Endodermal cell (in vitro differentiated cells): ENCODE measurements at regions not wholly inside any gene's neighbourhood (a gene's known extent, or its start where the extent isn't known, plus 50 kb on each side); places are given as distances from the start of the nearest gene placed in this dataset.
A peak's percentile ranks its signal among the peaks of the same experiment; 100 is the strongest.

ENCODE experiments used
- DNase-seq: peaks from one replicate; pipeline ENCODE4 v3.0.0-alpha.2; 2017
- H3K27ac ChIP-seq: 2 replicates; pipeline ENCODE4 v1.5.1; 2013; ENCODE audit warnings: mild to moderate bottlenecking, low read depth, low read length, moderate library complexity
- H3K27me3 ChIP-seq: 2 replicates; pipeline ENCODE4 v1.6.1; 2013; ENCODE audit warnings: mild to moderate bottlenecking, low read length, moderate library complexity; ENCODE audit not compliant: insufficient read depth, control insufficient read depth, poor library complexity, severe bottlenecking
- H3K36me3 ChIP-seq: 2 replicates; pipeline ENCODE4 v1.7.0; 2013; ENCODE audit warnings: mild to moderate bottlenecking, low read length, moderate library complexity; ENCODE audit not compliant: control insufficient read depth, insufficient read depth
- H3K4me1 ChIP-seq: one replicate; pipeline ENCODE4 v1.7.0; 2013; ENCODE audit warnings: low read length; ENCODE audit not compliant: control insufficient read depth, insufficient read depth
- H3K4me3 ChIP-seq: 2 replicates; pipeline ENCODE4 v1.5.1; 2013; ENCODE audit warnings: mild to moderate bottlenecking, low read length, moderate library complexity
- H3K9ac ChIP-seq: 2 replicates; pipeline ENCODE4 v1.6.1; 2013; ENCODE audit warnings: mild to moderate bottlenecking, low read length, moderate library complexity; ENCODE audit not compliant: poor library complexity, severe bottlenecking; ENCODE audit errors: extremely low read depth
- H3K9me3 ChIP-seq: 2 replicates; pipeline ENCODE4 v1.6.1; 2013; ENCODE audit warnings: mild to moderate bottlenecking, low read length, moderate library complexity; ENCODE audit not compliant: control insufficient read depth
- H3K27ac Mint-ChIP-seq: 2 replicates; pipeline ENCODE4 v1.8.0; 2020; ENCODE audit warnings: mixed read lengths
- H3K27me3 Mint-ChIP-seq: 2 replicates; pipeline ENCODE4 v1.8.0; 2021; ENCODE audit warnings: mild to moderate bottlenecking, mixed read lengths; ENCODE audit not compliant: insufficient read depth
- H3K36me3 Mint-ChIP-seq: 2 replicates; pipeline ENCODE4 v1.8.0; 2020; ENCODE audit warnings: low read depth, mixed read lengths
- H3K4me1 Mint-ChIP-seq: 2 replicates; pipeline ENCODE4 v1.8.0; 2020; ENCODE audit warnings: mixed read lengths
- H3K4me3 Mint-ChIP-seq: 2 replicates; pipeline ENCODE4 v1.8.0; 2020; ENCODE audit warnings: mild to moderate bottlenecking, moderate library complexity, mixed read lengths
- H3K9me3 Mint-ChIP-seq: 2 replicates; pipeline ENCODE4 v1.8.0; 2020; ENCODE audit warnings: mild to moderate bottlenecking, mixed read lengths
- WGBS, 2 experiments: methylation state at CpG; one replicate each; pipeline versions ENCODE4 v1.1.5 to v1.1.7; 2013; ENCODE audit warnings: missing lambda C conversion rate in 2 of 2, mixed read lengths in 1 of 2; ENCODE audit not compliant: insufficient coverage in 1 of 2, insufficient read length in 1 of 2; 5-methylcytosine and 5-hydroxymethylcytosine counted together
- TF ChIP-seq, protein P1 (sequence below): fragments of 200-600 bp; sonication (generic); conservative IDR thresholded peaks from 2 replicates; pipeline ENCODE4 v1.5.0; 2021; ENCODE audit warnings: antibody characterized with exemption, mild to moderate bottlenecking

DNA sequence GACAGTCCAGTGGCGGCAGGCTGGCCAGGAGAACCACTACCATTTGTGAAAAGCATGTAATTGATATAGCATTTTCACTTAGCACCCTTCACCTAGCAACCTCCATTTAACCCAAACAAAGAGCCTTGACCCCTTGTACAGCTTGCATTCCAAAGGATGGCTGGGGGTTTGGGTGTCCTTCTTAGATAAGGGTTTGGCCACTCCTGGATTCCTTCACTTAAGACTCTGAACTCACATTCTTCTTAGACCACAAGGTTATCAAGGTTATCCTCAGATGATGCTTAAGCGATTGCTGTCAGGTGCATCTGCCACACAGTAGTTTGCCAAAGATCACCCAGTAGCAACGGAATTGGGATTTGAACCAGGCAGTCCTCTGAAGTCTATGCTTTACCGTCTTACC, 102.8 kb downstream of the ZNF664 start:
- no peak overlapping the region for H3K27ac ChIP-seq
- H3K27me3 Mint-ChIP-seq: no peaks in the 10 kb centered on the region
- no peaks in the 10 kb centered on the region for H3K9me3 ChIP-seq
- no peaks in the 10 kb centered on the region for H3K27me3 ChIP-seq
- H3K27ac Mint-ChIP-seq: no peak overlapping the region
- DNase-seq: no peak
- H3K4me3 Mint-ChIP-seq: no peak overlapping the region
- no peaks in the 10 kb centered on the region for H3K9me3 Mint-ChIP-seq
- H3K36me3 Mint-ChIP-seq: no peaks in the 10 kb centered on the region
- WGBS, 2 experiments: 84 to 87% methylated on average over 3 to 4 of the region's 4 CpGs
- TF ChIP-seq, protein P1, sequence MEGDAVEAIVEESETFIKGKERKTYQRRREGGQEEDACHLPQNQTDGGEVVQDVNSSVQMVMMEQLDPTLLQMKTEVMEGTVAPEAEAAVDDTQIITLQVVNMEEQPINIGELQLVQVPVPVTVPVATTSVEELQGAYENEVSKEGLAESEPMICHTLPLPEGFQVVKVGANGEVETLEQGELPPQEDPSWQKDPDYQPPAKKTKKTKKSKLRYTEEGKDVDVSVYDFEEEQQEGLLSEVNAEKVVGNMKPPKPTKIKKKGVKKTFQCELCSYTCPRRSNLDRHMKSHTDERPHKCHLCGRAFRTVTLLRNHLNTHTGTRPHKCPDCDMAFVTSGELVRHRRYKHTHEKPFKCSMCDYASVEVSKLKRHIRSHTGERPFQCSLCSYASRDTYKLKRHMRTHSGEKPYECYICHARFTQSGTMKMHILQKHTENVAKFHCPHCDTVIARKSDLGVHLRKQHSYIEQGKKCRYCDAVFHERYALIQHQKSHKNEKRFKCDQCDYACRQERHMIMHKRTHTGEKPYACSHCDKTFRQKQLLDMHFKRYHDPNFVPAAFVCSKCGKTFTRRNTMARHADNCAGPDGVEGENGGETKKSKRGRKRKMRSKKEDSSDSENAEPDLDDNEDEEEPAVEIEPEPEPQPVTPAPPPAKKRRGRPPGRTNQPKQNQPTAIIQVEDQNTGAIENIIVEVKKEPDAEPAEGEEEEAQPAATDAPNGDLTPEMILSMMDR: no peak
- no peaks in the 10 kb centered on the region for H3K36me3 ChIP-seq
- peaks cover 3% of the 10 kb centered on the region for H3K4me1 ChIP-seq
- peak overlapping the region; percentile 37 for H3K9ac ChIP-seq
- no peak overlapping the region for H3K4me3 ChIP-seq
- H3K4me1 Mint-ChIP-seq: peaks cover 35% of the 10 kb centered on the region

DNA sequence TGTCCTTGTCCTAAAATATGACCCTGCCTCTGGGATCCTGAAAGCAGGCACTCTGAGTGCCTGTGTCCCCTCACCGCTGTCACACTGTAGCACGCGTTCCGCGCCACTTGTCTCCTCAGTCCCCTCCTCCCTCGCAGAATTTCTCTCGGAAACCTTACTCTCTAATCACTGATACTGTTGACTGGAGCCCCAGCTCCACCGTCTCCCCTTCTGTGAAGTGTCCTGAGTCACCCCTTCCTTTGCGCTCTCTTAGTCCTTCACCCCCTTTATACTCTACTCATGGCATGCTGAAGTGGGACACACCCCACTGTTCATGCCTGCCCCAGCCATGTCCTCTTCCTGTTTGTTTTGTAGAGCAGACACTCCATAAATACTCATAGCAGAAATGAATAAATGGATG, 104.7 kb downstream of the ZNF664 start:
- Histone ChIP-seq H3K4me3 (no peak overlapping the region), H3K4me1 (peaks cover 3% of the 10 kb centered on the region), H3K9ac (no peak overlapping the region), H3K27ac (no peak overlapping the region), H3K27me3 (no peaks in the 10 kb centered on the region), H3K36me3 (no peaks in the 10 kb centered on the region), H3K9me3 (no peaks in the 10 kb centered on the region)
- 95 to 98% methylated on average over 9 of the region's 9 CpGs for WGBS, 2 experiments
- DNase-seq: no peak
- Mint-ChIP-seq H3K27ac (no peak overlapping the region), H3K4me3 (no peak overlapping the region), H3K9me3 (no peaks in the 10 kb centered on the region), H3K27me3 (no peaks in the 10 kb centered on the region), H3K4me1 (peaks cover 24% of the 10 kb centered on the region), H3K36me3 (no peaks in the 10 kb centered on the region)
- TF ChIP-seq, protein P1: no peak

DNA sequence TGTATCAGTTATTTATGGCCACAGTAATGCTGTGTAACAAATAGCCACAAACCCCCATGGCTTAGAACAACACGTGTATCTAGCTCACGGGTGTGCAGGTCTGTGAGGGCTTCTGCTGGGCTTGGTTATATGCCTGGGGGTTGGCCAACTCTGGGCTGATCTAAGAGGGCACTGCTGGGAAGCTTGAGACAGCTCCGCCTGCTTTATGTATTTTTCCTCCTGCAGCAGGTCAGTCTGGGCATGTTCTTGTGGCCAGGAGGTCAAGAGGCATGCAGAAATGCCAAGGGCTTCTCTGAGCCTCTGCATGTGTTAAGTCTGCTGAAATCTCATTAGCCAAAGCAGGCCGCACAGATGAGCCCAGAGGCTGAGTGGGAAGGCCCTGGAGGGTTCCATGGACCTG, 105.8 kb downstream of the ZNF664 start:
- H3K27ac Mint-ChIP-seq: no peak overlapping the region
- no peaks in the 10 kb centered on the region for H3K36me3 ChIP-seq
- peaks cover 15% of the 10 kb centered on the region for H3K4me1 Mint-ChIP-seq
- H3K4me1 ChIP-seq: peaks cover 3% of the 10 kb centered on the region
- no peak overlapping the region for H3K27ac ChIP-seq
- H3K9me3 ChIP-seq: no peaks in the 10 kb centered on the region
- no peaks in the 10 kb centered on the region for H3K36me3 Mint-ChIP-seq
- H3K9ac ChIP-seq: no peak overlapping the region
- TF ChIP-seq, protein P1: no peak
- H3K9me3 Mint-ChIP-seq: no peaks in the 10 kb centered on the region
- no peak overlapping the region for H3K4me3 Mint-ChIP-seq
- H3K27me3 ChIP-seq: no peaks in the 10 kb centered on the region
- no peak for DNase-seq
- H3K4me3 ChIP-seq: no peak overlapping the region
- 92 to 94% methylated on average over 2 to 4 of the region's 4 CpGs for WGBS, 2 experiments
- H3K27me3 Mint-ChIP-seq: no peaks in the 10 kb centered on the region
